Neural cell (in vitro differentiated cells): ENCODE measurements at regions not wholly inside any gene's neighbourhood (a gene's known extent, or its start where the extent isn't known, plus 50 kb on each side); places are given as distances from the start of the nearest gene placed in this dataset.

Experiments used
- H2AFZ ChIP-seq: fragments of 200-600, 300-800 bp; sonication (generic), shearing (Covaris generic); 2 replicates; pipeline ENCODE4 v1.6.0; 2014; ENCODE audit warnings: low read depth, mild to moderate bottlenecking, antibody characterized with exemption, low read length, moderate library complexity
- H3F3A ChIP-seq: fragments of 200-600 bp; shearing (Covaris generic); 2 replicates; pipeline ENCODE4 v1.6.1; 2016; ENCODE audit warnings: mild to moderate bottlenecking, moderate library complexity, mixed read lengths, antibody characterized with exemption, low read length; ENCODE audit not compliant: insufficient read depth, poor library complexity, severe bottlenecking
- H3K27ac ChIP-seq: fragments of 200-600, 300-800 bp; sonication (generic), shearing (Covaris generic); 2 replicates; pipeline ENCODE4 v1.5.1; 2014; ENCODE audit warnings: mild to moderate bottlenecking, low read length, moderate library complexity
- H3K27me3 ChIP-seq: fragments of 300-800, 200-600 bp; sonication (generic), shearing (Covaris generic); 2 replicates; pipeline ENCODE4 v1.6.0; 2014; ENCODE audit warnings: mild to moderate bottlenecking, low read depth, low read length, moderate library complexity; ENCODE audit not compliant: insufficient read depth
- H3K36me3 ChIP-seq: fragments of 300-800, 200-600 bp; sonication (generic), shearing (Covaris generic); 2 replicates; pipeline ENCODE4 v1.5.1; 2014; ENCODE audit warnings: mild to moderate bottlenecking, antibody characterized with exemption, low read length, moderate library complexity; ENCODE audit not compliant: insufficient read depth
- H3K4me2 ChIP-seq: fragments of 300-800, 200-600 bp; sonication (generic), shearing (Covaris generic); 2 replicates; pipeline ENCODE4 v1.6.0; 2014; ENCODE audit warnings: mild to moderate bottlenecking, low read length
- H3K4me3 ChIP-seq: fragments of 300-800, 200-600 bp; sonication (generic), shearing (Covaris generic); 2 replicates; pipeline ENCODE4 v1.5.1; 2014; ENCODE audit warnings: mild to moderate bottlenecking, low read length, moderate library complexity
- H3K79me2 ChIP-seq: fragments of 200-600 bp; shearing (Covaris generic); replicated peaks from 2 replicates; pipeline ENCODE4 v1.6.0; 2014; ENCODE audit warnings: mild to moderate bottlenecking, low read length, moderate library complexity; ENCODE audit not compliant: insufficient read depth
- H3K9ac ChIP-seq: fragments of 300-800, 200-600 bp; sonication (generic), shearing (Covaris generic); 2 replicates; pipeline ENCODE4 v1.6.1; 2016; ENCODE audit warnings: mild to moderate bottlenecking, low read length, mixed read lengths
- H3K9me2 ChIP-seq: fragments of 200-600 bp; shearing (Covaris generic); 2 replicates; pipeline ENCODE4 v1.6.1; 2016; ENCODE audit warnings: mild to moderate bottlenecking, low read length, mixed read lengths; ENCODE audit not compliant: insufficient read depth
- H3K9me3 ChIP-seq: fragments of 200-600, 300-800 bp; sonication (generic), shearing (Covaris generic); 2 replicates; pipeline ENCODE4 v1.6.1; 2016; ENCODE audit warnings: mild to moderate bottlenecking, mixed run types, low read length, moderate library complexity, mixed read lengths
- H4K20me1 ChIP-seq: fragments of 200-600 bp; shearing (Covaris generic); 2 replicates; pipeline ENCODE4 v1.6.1; 2016; ENCODE audit warnings: mild to moderate bottlenecking, mixed run types; ENCODE audit not compliant: insufficient read depth
- CTCF ChIP-seq: fragments of 450-650 bp; IDR thresholded peaks from 2 replicates; pipeline ENCODE4 v1.5.1; 2014; ENCODE audit warnings: antibody characterized with exemption, mild to moderate bottlenecking, moderate library complexity; ENCODE audit not compliant: poor library complexity, severe bottlenecking
- EP300 ChIP-seq: fragments of 450-650 bp; conservative IDR thresholded peaks from 2 replicates; pipeline ENCODE4 v1.6.1; 2014; ENCODE audit warnings: antibody characterized with exemption, mild to moderate bottlenecking, moderate library complexity; ENCODE audit not compliant: poor library complexity, severe bottlenecking
- EZH2 ChIP-seq: fragments of 200-600, 300-800 bp; shearing (Covaris generic), sonication (generic); IDR thresholded peaks from 2 replicates; pipeline ENCODE4 v1.6.1; 2014; ENCODE audit warnings: antibody characterized with exemption, low read length, borderline replicate concordance, mild to moderate bottlenecking; ENCODE audit not compliant: insufficient read depth, poor library complexity, severe bottlenecking
- MXI1 ChIP-seq: fragments of 450-650 bp; conservative IDR thresholded peaks from 2 replicates; pipeline ENCODE4 v1.6.1; 2014; ENCODE audit warnings: antibody characterized with exemption, mild to moderate bottlenecking; ENCODE audit not compliant: poor library complexity, severe bottlenecking
- POLR2AphosphoS5 ChIP-seq: IDR thresholded peaks from 2 replicates; pipeline ENCODE4 v1.6.1; 2012
- RAD21 ChIP-seq: fragments of 450-650 bp; conservative IDR thresholded peaks from 2 replicates; pipeline ENCODE4 v1.6.1; 2014; ENCODE audit warnings: antibody characterized with exemption, mild to moderate bottlenecking, moderate library complexity
- REST ChIP-seq: IDR thresholded peaks from 2 replicates; pipeline ENCODE4 v1.6.1; 2012; ENCODE audit warnings: borderline replicate concordance
- SMC3 ChIP-seq: fragments of 450-650 bp; conservative IDR thresholded peaks from 2 replicates; pipeline ENCODE4 v1.6.1; 2014; ENCODE audit warnings: antibody characterized with exemption, mild to moderate bottlenecking, moderate library complexity; ENCODE audit not compliant: poor library complexity
- TAF1 ChIP-seq: IDR thresholded peaks from 2 replicates; pipeline ENCODE4 v1.6.1; 2012; ENCODE audit warnings: low read depth

- H3K79me2 ChIP-seq, result no peaks in the 10 kb centered on the region
- H2AFZ ChIP-seq, result no peak overlapping the region
- H4K20me1 ChIP-seq, result no peaks in the 10 kb centered on the region
- H3K9me3 ChIP-seq, result no peaks in the 10 kb centered on the region
- H3K4me3 ChIP-seq, result no peak overlapping the region
- H3F3A ChIP-seq, result no peaks in the 10 kb centered on the region
- H3K4me2 ChIP-seq, result no peak overlapping the region
- TF ChIP-seq EZH2 (no peak), SMC3 (no peak), TAF1 (no peak), POLR2AphosphoS5 (no peak), RAD21 (no peak), CTCF (no peak), EP300 (no peak), REST (no peak), MXI1 (no peak)
- no peaks in the 10 kb centered on the region for H3K27me3 ChIP-seq
- no peak overlapping the region for H3K27ac ChIP-seq
- no peak overlapping the region for H3K9ac ChIP-seq
- no peaks in the 10 kb centered on the region for H3K9me2 ChIP-seq
- no peaks in the 10 kb centered on the region for H3K36me3 ChIP-seq
Measured at GRCh38 chr16:51470492-51470891, 319.4 kb upstream of the SALL1 start.

- H3K4me3 ChIP-seq, result no peak overlapping the region
- H3K36me3 ChIP-seq, result no peaks in the 10 kb centered on the region
- H2AFZ ChIP-seq, result no peak overlapping the region
- H3K79me2 ChIP-seq, result no peaks in the 10 kb centered on the region
- no peak overlapping the region for H3K9ac ChIP-seq
- H3K9me3 ChIP-seq, result no peaks in the 10 kb centered on the region
- no peaks in the 10 kb centered on the region for H3K9me2 ChIP-seq
- TF ChIP-seq POLR2AphosphoS5, result peak; percentile 78
- no peak for TF ChIP-seq REST
- TF ChIP-seq TAF1, result no peak
- no peaks in the 10 kb centered on the region for H3F3A ChIP-seq
- no peak overlapping the region for H3K4me2 ChIP-seq
- H3K27ac ChIP-seq, result no peak overlapping the region
- H4K20me1 ChIP-seq, result no peaks in the 10 kb centered on the region
- H3K27me3 ChIP-seq, result no peaks in the 10 kb centered on the region
Measured at GRCh38 chr16:51464996-51465395, 313.9 kb upstream of the SALL1 start.
